Osteoblast (primary cell): ENCODE measurements at regions not wholly inside any gene's neighbourhood (a gene's known extent, or its start where the extent isn't known, plus 50 kb on each side); places are given as distances from the start of the nearest gene placed in this dataset.

Experiments
- DNase-seq: peaks from one replicate; pipeline ENCODE4 v3.0.0; 2011; ENCODE audit warnings: low spot score, mixed read lengths; ENCODE audit not compliant: insufficient read length; ENCODE audit errors: missing footprints
- H2AFZ ChIP-seq: 2 replicates; pipeline ENCODE4 v1.6.0; 2011; ENCODE audit warnings: mild to moderate bottlenecking, low read length
- H3K27ac ChIP-seq: 2 replicates; pipeline ENCODE4 v1.5.1; 2011; ENCODE audit warnings: mild to moderate bottlenecking, low read depth, low read length, moderate library complexity
- H3K27me3 ChIP-seq: 2 replicates; pipeline ENCODE4 v1.6.0; 2012; ENCODE audit warnings: mild to moderate bottlenecking, control low read depth, inconsistent platforms, low read length, moderate library complexity; ENCODE audit not compliant: insufficient read depth
- H3K36me3 ChIP-seq: 2 replicates; pipeline ENCODE4 v1.5.1; 2011; ENCODE audit warnings: mild to moderate bottlenecking, low read length, control low read depth, moderate library complexity; ENCODE audit not compliant: insufficient read depth
- H3K4me1 ChIP-seq: 2 replicates; pipeline ENCODE4 v1.5.1; 2011; ENCODE audit warnings: mild to moderate bottlenecking, low read length, control low read depth, moderate library complexity; ENCODE audit not compliant: insufficient read depth
- H3K4me2 ChIP-seq: 2 replicates; pipeline ENCODE4 v1.6.0; 2011; ENCODE audit warnings: mild to moderate bottlenecking, low read length; ENCODE audit not compliant: insufficient read depth
- H3K4me3 ChIP-seq: fragments of 200-600 bp; sonication (generic); 3 replicates; pipeline ENCODE4 v1.5.1; 2012; ENCODE audit warnings: mild to moderate bottlenecking, low read length, inconsistent platforms; ENCODE audit not compliant: insufficient read depth
- H3K79me2 ChIP-seq: 2 replicates; pipeline ENCODE4 v1.6.0; 2012; ENCODE audit warnings: mild to moderate bottlenecking, low read length, control low read depth, inconsistent platforms; ENCODE audit not compliant: insufficient read depth
- H3K9me3 ChIP-seq: 2 replicates; pipeline ENCODE4 v1.5.1; 2011; ENCODE audit warnings: low read depth, low read length, control low read depth
- H4K20me1 ChIP-seq: 2 replicates; pipeline ENCODE4 v1.6.0; 2012; ENCODE audit warnings: mild to moderate bottlenecking, low read length, control low read depth; ENCODE audit not compliant: insufficient read depth
- TF ChIP-seq, protein P1 (sequence below): IDR thresholded peaks from 2 replicates; pipeline ENCODE4 v1.5.1; 2011; ENCODE audit warnings: mild to moderate bottlenecking, low read depth, low read length, moderate library complexity; ENCODE audit errors: extremely low read depth

DNA sequence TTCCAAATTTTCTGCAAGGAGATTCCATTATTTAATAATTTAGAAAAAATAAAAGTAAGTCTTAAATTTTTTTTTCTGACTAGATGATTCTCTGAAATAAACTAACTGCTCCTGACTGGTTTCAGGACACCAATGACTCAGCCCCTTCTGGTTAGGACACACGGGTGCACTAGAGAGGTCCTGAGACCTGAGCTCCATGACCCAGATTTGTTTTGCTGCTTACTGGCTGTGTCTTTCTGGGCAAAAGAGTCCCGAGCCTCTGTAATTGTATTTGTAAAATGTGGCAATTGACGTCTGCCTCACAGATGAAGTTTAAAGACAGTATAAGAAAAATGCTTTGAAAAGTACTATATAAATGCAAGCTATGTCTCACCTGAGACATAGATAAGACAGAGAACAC, 89.1 kb downstream of the SLC24A2 start:
- DNase-seq: no peak
- Histone ChIP-seq H3K4me2 (no peak overlapping the region), H4K20me1 (no peaks in the 10 kb centered on the region), H3K4me3 (no peak overlapping the region), H3K36me3 (no peaks in the 10 kb centered on the region), H3K9me3 (no peaks in the 10 kb centered on the region), H3K27ac (no peak overlapping the region), H3K79me2 (no peaks in the 10 kb centered on the region), H3K4me1 (no peaks in the 10 kb centered on the region), H3K27me3 (no peaks in the 10 kb centered on the region), H2AFZ (no peak overlapping the region)
- TF ChIP-seq, protein P1, sequence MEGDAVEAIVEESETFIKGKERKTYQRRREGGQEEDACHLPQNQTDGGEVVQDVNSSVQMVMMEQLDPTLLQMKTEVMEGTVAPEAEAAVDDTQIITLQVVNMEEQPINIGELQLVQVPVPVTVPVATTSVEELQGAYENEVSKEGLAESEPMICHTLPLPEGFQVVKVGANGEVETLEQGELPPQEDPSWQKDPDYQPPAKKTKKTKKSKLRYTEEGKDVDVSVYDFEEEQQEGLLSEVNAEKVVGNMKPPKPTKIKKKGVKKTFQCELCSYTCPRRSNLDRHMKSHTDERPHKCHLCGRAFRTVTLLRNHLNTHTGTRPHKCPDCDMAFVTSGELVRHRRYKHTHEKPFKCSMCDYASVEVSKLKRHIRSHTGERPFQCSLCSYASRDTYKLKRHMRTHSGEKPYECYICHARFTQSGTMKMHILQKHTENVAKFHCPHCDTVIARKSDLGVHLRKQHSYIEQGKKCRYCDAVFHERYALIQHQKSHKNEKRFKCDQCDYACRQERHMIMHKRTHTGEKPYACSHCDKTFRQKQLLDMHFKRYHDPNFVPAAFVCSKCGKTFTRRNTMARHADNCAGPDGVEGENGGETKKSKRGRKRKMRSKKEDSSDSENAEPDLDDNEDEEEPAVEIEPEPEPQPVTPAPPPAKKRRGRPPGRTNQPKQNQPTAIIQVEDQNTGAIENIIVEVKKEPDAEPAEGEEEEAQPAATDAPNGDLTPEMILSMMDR: no peak

DNA sequence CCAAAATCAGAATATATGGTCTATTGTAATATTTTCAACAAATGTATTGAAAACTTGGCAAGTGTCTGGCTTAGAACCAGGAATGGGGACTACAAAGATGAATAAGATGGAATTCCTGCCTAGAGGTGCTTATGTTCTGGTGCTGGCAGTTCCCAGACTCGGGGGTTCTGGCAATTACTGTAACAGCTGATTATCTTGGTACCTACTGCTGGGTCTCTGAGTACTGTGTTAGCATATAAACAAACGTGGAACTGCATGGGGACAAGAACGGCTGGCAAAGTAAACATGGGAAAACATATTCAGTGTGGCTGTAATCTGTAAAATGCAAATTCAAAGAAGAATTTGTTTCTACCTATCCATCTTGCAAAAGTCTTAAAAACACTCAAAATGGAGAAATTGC, 89.9 kb downstream of the SLC24A2 start:
- H3K27ac ChIP-seq: no peak overlapping the region
- H3K4me1 ChIP-seq: no peaks in the 10 kb centered on the region
- no peaks in the 10 kb centered on the region for H3K79me2 ChIP-seq
- H3K9me3 ChIP-seq: no peaks in the 10 kb centered on the region
- H3K4me2 ChIP-seq: no peak overlapping the region
- TF ChIP-seq, protein P1: no peak
- H4K20me1 ChIP-seq: no peaks in the 10 kb centered on the region
- no peaks in the 10 kb centered on the region for H3K27me3 ChIP-seq
- H2AFZ ChIP-seq: no peak overlapping the region
- no peak overlapping the region for H3K4me3 ChIP-seq
- DNase-seq: no peak
- no peaks in the 10 kb centered on the region for H3K36me3 ChIP-seq

DNA sequence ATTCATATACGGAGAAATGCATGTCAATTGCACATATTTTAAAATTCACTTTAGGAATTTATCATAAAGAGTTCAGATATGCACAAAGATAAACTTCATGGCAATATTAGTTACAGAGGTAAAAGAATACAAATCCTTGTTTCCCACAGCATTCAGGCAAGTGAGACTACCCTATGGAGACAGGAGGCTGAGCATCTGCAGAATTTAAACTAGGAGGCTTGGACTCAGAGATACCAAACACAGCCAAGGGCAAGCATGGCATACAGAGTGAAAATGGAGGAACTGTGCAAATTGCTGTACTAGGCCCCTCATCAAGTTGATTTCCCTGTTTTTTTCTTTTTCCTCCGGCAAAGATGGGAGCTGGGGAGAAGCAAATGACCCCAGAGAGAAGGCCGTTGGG, 94.2 kb downstream of the SLC24A2 start:
- Histone ChIP-seq H4K20me1 (no peaks in the 10 kb centered on the region), H3K79me2 (no peaks in the 10 kb centered on the region), H3K4me2 (no peak overlapping the region), H3K9me3 (no peaks in the 10 kb centered on the region), H2AFZ (no peak overlapping the region), H3K36me3 (no peaks in the 10 kb centered on the region), H3K4me1 (no peaks in the 10 kb centered on the region), H3K4me3 (no peak overlapping the region), H3K27me3 (no peaks in the 10 kb centered on the region), H3K27ac (no peak overlapping the region)
- TF ChIP-seq, protein P1: no peak
- no peak for DNase-seq

DNA sequence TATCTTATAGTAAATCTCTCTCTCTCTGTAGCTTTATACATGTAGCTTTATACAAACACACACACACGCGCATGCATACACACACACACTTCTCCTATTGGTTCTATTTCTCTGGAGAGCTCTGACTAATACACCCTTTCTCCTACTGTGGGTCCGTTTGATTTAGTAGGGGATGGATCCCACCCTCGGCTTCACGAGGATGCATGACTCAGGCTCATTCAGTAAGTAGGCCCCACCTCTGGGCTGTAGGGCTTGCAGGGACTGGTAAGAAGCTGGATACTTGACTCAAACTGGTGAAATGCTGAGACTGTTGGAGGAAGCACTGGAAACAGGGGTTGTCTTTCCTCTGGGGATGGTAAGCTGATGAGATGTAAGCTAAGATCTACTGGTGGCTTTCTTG, 98.7 kb downstream of the SLC24A2 start:
- TF ChIP-seq, protein P1: no peak
- H3K4me3 ChIP-seq: no peak overlapping the region
- no peaks in the 10 kb centered on the region for H4K20me1 ChIP-seq
- no peak overlapping the region for H2AFZ ChIP-seq
- no peaks in the 10 kb centered on the region for H3K79me2 ChIP-seq
- H3K27ac ChIP-seq: no peak overlapping the region
- no peak overlapping the region for H3K4me2 ChIP-seq
- no peaks in the 10 kb centered on the region for H3K36me3 ChIP-seq
- no peaks in the 10 kb centered on the region for H3K4me1 ChIP-seq
- H3K27me3 ChIP-seq: no peaks in the 10 kb centered on the region
- no peaks in the 10 kb centered on the region for H3K9me3 ChIP-seq
- no peak for DNase-seq
